ENCODE measurements at regions not wholly inside any gene's neighbourhood (a gene's known extent, or its start where the extent isn't known, plus 50 kb on each side); places are given as distances from the start of the nearest gene placed in this dataset.

- ATAC-seq (no peak), DNase-seq (no peak)
- H3K27ac Mint-ChIP-seq: no peak overlapping the region
- no peaks in the 10 kb centered on the region for H3K4me1 Mint-ChIP-seq
- no peaks in the 10 kb centered on the region for H3K36me3 Mint-ChIP-seq
- peaks cover 0 to 2% (median 0%) of the 10 kb centered on the region in 5 donors for H3K27me3 Mint-ChIP-seq
- POLR2A ChIA-PET: no interaction called here
- H3K4me3 Mint-ChIP-seq: no peak overlapping the region
- H3K9me3 Mint-ChIP-seq: peaks cover 0 to 5% (median 0%) of the 10 kb centered on the region in 9 donors
These were observed 352.4 kb upstream of the ACTBL2 start for GRCh38 chr5:57834829-57835608.

DNA sequence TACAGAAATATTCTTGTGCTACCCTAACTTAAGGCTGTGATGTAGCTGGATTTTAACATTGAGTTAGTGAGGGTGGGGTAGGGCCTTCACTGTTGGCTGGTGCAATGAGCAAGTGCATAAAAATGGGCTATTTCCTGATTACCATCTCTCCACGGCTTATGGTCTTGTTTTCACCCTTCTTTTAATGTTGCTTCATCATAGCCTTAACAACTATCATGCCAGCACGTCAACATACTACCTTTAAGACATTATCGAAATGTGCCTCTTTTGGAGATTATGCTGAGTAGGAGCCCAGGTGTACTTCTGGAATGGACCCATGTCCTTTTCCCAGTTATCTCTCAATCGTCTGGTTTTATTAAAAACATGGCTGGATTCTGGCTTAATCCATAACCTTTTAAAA, 350.9 kb upstream of the ACTBL2 start:
- ATAC-seq (no peak), DNase-seq (no peak)
- no peaks in the 10 kb centered on the region for H3K36me3 Mint-ChIP-seq
- H3K27ac Mint-ChIP-seq: no peak overlapping the region
- peaks cover 0 to 5% (median 0%) of the 10 kb centered on the region in 9 donors for H3K9me3 Mint-ChIP-seq
- H3K4me3 Mint-ChIP-seq: no peak overlapping the region
- POLR2A ChIA-PET: no interaction called here
- H3K27me3 Mint-ChIP-seq: peaks cover 0 to 2% (median 0%) of the 10 kb centered on the region in 5 donors
- no peaks in the 10 kb centered on the region for H3K4me1 Mint-ChIP-seq

- Mint-ChIP-seq H3K36me3 (no peaks in the 10 kb centered on the region), H3K4me1 (no peaks in the 10 kb centered on the region), H3K9me3 (peaks cover 0 to 5% (median 0%) of the 10 kb centered on the region in 9 donors), H3K27me3 (peaks cover 0 to 2% (median 0%) of the 10 kb centered on the region in 5 donors), H3K27ac (no peak overlapping the region), H3K4me3 (no peak overlapping the region)
- DNase-seq (no peak), ATAC-seq (no peak)
- POLR2A ChIA-PET: no interaction called here
These were observed 350.3 kb upstream of the ACTBL2 start for GRCh38 chr5:57832875-57833274.

DNA sequence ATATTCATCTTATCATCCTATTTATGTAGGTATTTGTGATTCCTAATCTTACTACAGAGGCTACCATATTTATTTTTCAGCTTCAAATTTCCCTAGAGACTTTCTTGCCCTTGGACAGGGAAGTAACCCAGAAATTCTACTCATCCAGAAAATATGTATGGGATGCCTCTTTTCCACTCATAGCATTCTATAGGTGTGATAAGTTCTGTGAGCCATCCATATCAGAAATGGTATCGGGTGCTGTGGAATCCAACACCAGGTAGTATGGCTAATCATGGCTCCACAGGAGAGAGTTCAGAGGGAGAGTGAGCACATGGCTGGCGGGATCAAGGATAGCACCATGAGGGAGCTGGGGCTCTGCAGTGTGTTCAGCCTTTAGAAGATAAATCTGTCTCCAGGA, 349.3 kb upstream of the ACTBL2 start:
- peaks cover 0 to 5% (median 0%) of the 10 kb centered on the region in 9 donors for H3K9me3 Mint-ChIP-seq
- H3K36me3 Mint-ChIP-seq: no peaks in the 10 kb centered on the region
- ATAC-seq (no peak), DNase-seq (no peak)
- POLR2A ChIA-PET: no interaction called here
- no peak overlapping the region for H3K4me3 Mint-ChIP-seq
- no peaks in the 10 kb centered on the region for H3K4me1 Mint-ChIP-seq
- peaks cover 0 to 2% (median 0%) of the 10 kb centered on the region in 5 donors for H3K27me3 Mint-ChIP-seq
- no peak overlapping the region for H3K27ac Mint-ChIP-seq

DNA sequence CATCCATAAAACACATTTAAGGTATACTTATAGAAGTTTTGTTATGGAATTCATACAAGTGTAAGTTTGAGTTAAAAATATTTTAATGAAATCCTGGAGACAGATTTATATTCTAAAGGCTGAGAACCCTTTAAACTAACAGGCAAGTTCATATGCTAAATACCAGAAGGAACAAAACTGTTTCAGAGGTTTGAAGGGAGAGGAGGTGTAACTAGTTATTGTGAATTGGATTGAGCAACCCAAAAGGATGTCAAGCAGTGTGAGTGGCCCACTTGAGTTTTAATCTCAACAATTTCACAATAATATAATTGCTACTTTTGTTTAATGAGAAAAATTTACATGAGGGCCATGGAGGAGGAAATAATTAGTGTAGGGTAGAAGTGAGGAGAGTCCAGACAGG, 348.5 kb upstream of the ACTBL2 start:
- Mint-ChIP-seq H3K9me3 (no peaks in the 10 kb centered on the region), H3K36me3 (no peaks in the 10 kb centered on the region), H3K27ac (no peak overlapping the region), H3K4me3 (no peak overlapping the region), H3K27me3 (peaks cover 0 to 2% (median 0%) of the 10 kb centered on the region in 5 donors), H3K4me1 (no peaks in the 10 kb centered on the region)
- DNase-seq (no peak), ATAC-seq (no peak)
- POLR2A ChIA-PET: no interaction called here

- DNase-seq (no peak), ATAC-seq (no peak)
- no peak overlapping the region for H3K27ac Mint-ChIP-seq
- no peaks in the 10 kb centered on the region for H3K36me3 Mint-ChIP-seq
- peaks cover 0 to 4% (median 2%) of the 10 kb centered on the region in 5 donors for H3K27me3 Mint-ChIP-seq
- POLR2A ChIA-PET: no interaction called here
- H3K4me3 Mint-ChIP-seq: no peak overlapping the region
- H3K9me3 Mint-ChIP-seq: no peaks in the 10 kb centered on the region
- no peaks in the 10 kb centered on the region for H3K4me1 Mint-ChIP-seq
These were observed 345.6 kb upstream of the ACTBL2 start for GRCh38 chr5:57828221-57828620.

DNA sequence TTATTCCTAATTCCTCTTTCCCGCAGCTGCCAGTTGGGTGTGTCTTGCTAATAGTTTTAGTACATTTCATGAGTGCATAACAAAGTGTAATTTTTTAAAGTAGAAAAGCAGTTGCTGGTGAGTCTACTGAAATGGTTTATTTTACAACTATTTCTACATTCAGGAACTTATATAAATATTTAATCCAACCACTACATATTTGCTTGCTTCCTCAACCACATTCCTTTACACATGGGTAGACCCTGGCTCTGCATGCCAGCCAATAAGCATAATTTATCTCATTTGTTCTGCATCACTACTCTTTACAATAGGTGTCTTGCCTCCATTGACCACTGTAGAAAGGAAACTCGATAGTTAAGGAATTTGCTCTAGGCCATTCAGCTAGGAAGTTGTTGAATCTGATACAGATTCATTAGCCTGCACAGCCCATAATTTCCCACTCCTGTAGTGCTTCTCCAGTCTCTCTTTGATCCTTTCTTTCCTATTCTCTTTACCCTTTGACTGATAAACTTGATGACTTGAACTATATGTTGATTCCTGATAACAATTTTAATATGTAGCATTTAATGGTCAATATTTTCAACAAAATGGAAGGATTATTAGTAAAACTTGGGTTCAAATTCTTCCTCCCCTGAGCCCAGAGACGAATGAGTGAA, 342.5 kb upstream of the ACTBL2 start:
- no peaks in the 10 kb centered on the region for H3K36me3 Mint-ChIP-seq
- H3K27me3 Mint-ChIP-seq: peaks cover 0 to 13% (median 2%) of the 10 kb centered on the region in 5 donors
- DNase-seq (no peak), ATAC-seq (no peak)
- H3K4me1 Mint-ChIP-seq: no peaks in the 10 kb centered on the region
- H3K4me3 Mint-ChIP-seq: no peak overlapping the region
- POLR2A ChIA-PET: no interaction called here
- H3K9me3 Mint-ChIP-seq: peaks cover 0 to 11% (median 1%) of the 10 kb centered on the region in 9 donors
- no peak overlapping the region for H3K27ac Mint-ChIP-seq

GRCh38 chr5:57824623-57825022, 342.0 kb upstream of the ACTBL2 start:
- H3K36me3 Mint-ChIP-seq: no peaks in the 10 kb centered on the region

GRCh38 chr5:57824047-57824446, 341.4 kb upstream of the ACTBL2 start:
- POLR2A ChIA-PET: no interaction called here
- no peaks in the 10 kb centered on the region for H3K36me3 Mint-ChIP-seq
- H3K27me3 Mint-ChIP-seq: peaks cover 0 to 13% (median 2%) of the 10 kb centered on the region in 5 donors
- no peak for DNase-seq
- no peaks in the 10 kb centered on the region for H3K4me1 Mint-ChIP-seq
- no peak overlapping the region for H3K4me3 Mint-ChIP-seq
- no peak overlapping the region for H3K27ac Mint-ChIP-seq
- no peak for ATAC-seq
- peaks cover 0 to 16% (median 2%) of the 10 kb centered on the region in 9 donors for H3K9me3 Mint-ChIP-seq

More at GRCh38 chr5:57824623-57825022, 342.0 kb upstream of the ACTBL2 start:
- Mint-ChIP-seq H3K4me1 (no peaks in the 10 kb centered on the region), H3K9me3 (peaks cover 0 to 16% (median 2%) of the 10 kb centered on the region in 9 donors), H3K27me3 (peaks cover 0 to 13% (median 2%) of the 10 kb centered on the region in 5 donors), H3K27ac (no peak overlapping the region), H3K4me3 (no peak overlapping the region)
- ATAC-seq (no peak), DNase-seq (no peak)
- POLR2A ChIA-PET: no interaction called here

- Mint-ChIP-seq H3K27ac (no peak overlapping the region), H3K4me1 (no peaks in the 10 kb centered on the region), H3K36me3 (no peaks in the 10 kb centered on the region), H3K27me3 (peaks cover 0 to 13% (median 3%) of the 10 kb centered on the region in 5 donors), H3K4me3 (no peak overlapping the region), H3K9me3 (peaks cover 0 to 16% (median 2%) of the 10 kb centered on the region in 9 donors)
- no peak for ATAC-seq
- POLR2A ChIA-PET: no interaction called here
- DNase-seq: no peak
These were observed 340.0 kb upstream of the ACTBL2 start for GRCh38 chr5:57822651-57823050.

DNA sequence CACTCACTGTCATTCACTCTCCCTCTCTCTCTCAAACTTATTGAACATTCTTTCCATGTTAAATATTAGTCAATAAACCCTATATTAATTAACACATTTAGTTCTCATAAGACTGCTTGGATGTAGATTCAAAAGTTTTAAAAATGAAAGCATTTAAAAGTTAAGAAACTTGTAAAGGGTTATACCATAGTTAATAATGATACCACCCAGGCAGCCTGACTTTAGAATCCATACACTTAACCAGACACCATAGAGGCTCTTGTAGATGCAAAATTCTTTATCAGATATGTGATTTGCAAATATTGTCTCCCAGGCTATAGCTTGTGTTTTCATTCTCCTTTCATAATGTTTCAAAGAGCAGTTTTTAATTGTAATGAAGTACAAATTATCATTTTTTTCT, 335.8 kb upstream of the ACTBL2 start:
- Mint-ChIP-seq H3K36me3 (no peaks in the 10 kb centered on the region), H3K27me3 (peaks cover 0 to 10% (median 0%) of the 10 kb centered on the region in 5 donors), H3K9me3 (peaks cover 0 to 16% (median 2%) of the 10 kb centered on the region in 9 donors), H3K27ac (no peak overlapping the region), H3K4me3 (no peak overlapping the region), H3K4me1 (no peaks in the 10 kb centered on the region)
- DNase-seq: no peak
- POLR2A ChIA-PET: no interaction called here
- ATAC-seq: no peak

GRCh38 chr5:57817924-57818323, 335.3 kb upstream of the ACTBL2 start:
- ATAC-seq (no peak), DNase-seq (no peak)
- POLR2A ChIA-PET: no interaction called here
- no peaks in the 10 kb centered on the region for H3K4me1 Mint-ChIP-seq
- H3K9me3 Mint-ChIP-seq: peaks cover 0 to 16% (median 2%) of the 10 kb centered on the region in 9 donors
- no peak overlapping the region for H3K27ac Mint-ChIP-seq
- H3K27me3 Mint-ChIP-seq: peaks cover 0 to 6% (median 0%) of the 10 kb centered on the region in 5 donors
- H3K4me3 Mint-ChIP-seq: no peak overlapping the region
- no peaks in the 10 kb centered on the region for H3K36me3 Mint-ChIP-seq

- POLR2A ChIA-PET: no interaction called here
- H3K4me3 Mint-ChIP-seq: no peak overlapping the region
These were observed 334.4 kb upstream of the ACTBL2 start for GRCh38 chr5:57817001-57817453.

More at GRCh38 chr5:57817001-57817453, 334.4 kb upstream of the ACTBL2 start:
- no peak for DNase-seq
- peaks cover 0 to 2% (median 0%) of the 10 kb centered on the region in 5 donors for H3K27me3 Mint-ChIP-seq
- H3K36me3 Mint-ChIP-seq: no peaks in the 10 kb centered on the region
- H3K27ac Mint-ChIP-seq: no peak overlapping the region
- peaks cover 0 to 12% (median 1%) of the 10 kb centered on the region in 9 donors for H3K9me3 Mint-ChIP-seq
- no peaks in the 10 kb centered on the region for H3K4me1 Mint-ChIP-seq
- no peak for ATAC-seq

All from naive thymus-derived CD8-positive, alpha-beta T cell (primary cell).